ENCODE measurements at regions not wholly inside any gene's neighbourhood (a gene's known extent, or its start where the extent isn't known, plus 50 kb on each side); places are given as distances from the start of the nearest gene placed in this dataset.
"Not testable (repeated sequence)": the region's sequence is repeated elsewhere in the genome, so short reads cannot be mapped to it uniquely, and the experiment has no call there.

DNA sequence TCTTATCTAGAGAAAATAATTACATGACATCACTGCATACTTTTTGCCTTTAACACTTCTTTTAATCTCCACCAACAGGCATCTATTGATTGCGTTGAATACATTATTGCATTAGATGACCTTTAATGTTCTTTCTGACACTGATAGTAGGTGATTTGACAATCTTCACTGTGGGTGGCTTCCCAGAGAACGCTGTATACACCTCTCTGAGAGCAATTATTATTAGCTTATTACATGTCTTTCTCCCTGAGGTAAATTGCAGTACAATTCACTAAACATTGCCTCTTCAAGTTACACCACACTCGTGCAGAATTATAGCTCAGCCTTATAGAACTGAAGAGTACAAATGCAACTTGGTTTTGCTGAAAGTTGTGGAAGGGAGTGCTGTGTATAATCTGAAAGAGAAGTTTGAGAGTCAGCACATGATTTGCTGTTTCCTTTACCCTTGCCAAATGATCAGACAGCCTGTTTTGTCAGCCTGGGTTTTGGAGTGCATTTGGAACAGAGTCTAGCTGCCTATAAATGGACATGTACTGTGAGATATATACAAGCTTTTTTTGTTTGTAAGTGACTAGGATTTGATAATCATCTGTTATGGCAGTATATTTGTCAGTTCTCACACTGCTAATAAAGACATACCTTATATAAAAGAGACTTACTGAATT lies 369.2 kb downstream of the CCER1 start:
- no peak for DNase-seq

DNA sequence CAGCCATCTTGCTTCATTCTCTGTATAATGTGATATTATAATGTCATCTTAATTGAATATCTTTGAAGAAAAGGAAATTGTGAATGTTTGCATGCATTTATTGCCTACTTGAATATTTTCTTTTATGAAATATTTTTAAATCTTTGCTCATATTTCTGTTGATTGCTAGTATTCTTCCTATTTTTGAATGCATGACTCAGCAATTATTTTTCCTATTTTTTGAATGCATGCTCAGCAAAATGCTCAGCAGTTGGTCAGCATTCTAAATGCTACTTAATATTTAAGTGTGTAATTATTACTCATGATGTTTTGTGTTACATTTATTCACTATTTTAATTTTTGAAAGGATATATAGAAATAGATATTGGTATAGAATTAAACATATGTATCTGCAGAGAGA lies 378.3 kb downstream of the CCER1 start:
- no peak for DNase-seq

DNA sequence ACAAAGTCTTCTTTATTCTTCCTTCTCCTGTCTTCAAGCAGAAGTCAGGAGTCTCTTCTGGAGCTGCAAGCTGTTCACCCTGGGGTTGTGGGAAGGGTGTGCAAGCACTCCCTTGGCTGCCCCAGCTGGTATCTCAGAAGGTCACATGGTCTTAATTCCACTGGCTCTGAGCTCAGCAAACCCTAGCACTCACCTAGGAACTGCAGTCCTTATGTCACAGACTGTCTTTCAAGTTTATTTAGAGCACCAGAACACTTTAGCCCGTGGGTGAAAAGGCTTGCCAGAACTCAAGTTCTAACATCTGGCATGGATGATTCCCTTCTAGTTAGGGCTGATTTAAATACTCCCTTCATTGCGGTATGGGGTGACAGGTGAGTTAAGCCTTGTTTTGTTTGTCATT lies 379.0 kb downstream of the CCER1 start:
- no peak for DNase-seq

DNA sequence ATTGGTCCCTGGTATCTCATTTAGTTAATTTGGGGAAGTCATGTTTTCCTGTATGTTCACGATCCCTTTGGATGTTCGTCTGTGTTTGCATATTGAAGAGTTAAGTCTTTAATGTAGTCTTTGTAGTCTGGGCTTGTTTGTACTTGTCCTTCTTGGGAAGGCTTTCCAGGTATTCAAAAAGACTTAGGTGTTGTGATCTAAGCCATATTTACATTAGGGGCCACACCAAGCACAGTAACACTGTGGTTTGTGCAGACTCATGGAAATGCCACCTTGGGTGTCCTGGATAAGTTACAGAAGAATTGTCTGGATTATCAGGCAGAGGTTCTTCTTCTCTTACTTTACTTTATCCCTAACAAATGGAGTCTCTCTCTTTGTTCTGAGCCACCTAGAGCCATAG lies 380.3 kb downstream of the CCER1 start:
- DNase-seq = no peak

DNA sequence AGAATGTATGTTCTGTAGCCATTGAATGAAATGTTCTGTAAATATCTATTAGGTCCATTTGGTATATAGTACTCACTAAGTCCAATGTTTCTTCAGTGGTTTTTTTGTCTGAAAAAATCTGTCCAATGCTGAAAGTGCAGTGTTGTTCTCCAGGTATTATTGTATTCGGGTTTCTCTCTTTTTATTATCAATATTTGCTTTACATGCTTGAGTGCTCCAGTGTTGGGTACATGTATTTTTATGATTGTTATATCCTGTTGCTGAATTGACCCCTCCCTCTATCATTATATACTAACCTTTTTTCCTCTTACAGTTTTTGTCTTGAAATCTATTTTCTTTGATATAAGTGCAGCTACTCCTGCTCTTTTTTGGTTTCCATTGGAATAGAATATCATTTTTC lies 382.2 kb downstream of the CCER1 start:
- no peak for DNase-seq

DNA sequence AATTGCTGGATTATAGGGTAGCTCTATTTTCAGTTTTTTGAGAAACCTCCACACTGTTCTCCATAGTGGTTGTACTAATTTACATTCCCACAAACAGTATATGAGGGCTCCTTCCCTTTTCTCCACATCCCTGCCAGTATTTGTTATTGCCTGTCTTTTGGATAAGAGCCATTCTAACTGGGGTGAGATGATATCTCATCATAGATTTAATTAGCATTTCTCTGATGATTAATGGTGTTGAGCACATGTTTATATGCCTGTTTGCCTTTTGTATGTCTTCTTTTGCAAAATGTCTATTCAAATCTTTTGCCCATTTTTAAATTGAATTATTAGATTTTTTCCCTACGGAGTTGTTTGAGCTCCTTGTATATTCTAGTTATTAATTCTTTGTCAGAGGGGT lies 385.3 kb downstream of the CCER1 start:
- DNase-seq = no peak

DNA sequence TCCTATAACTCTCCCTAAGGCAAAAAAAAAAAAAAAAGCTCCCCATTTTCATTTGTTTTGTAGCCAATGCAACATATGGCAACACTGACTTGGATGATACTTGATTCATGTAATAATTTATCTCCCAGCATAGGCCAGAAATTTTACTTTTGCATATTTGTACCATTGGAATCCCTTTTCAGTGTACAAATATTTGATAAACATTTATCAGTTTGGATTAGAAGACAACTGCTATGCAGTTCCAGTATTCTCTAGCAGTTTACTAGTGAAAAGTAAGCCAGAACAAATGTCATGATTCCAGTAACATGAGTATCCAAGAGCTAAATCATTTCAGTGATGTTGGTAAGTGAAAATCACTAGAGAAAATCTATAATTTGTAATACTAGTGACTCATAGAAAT lies 392.3 kb downstream of the CCER1 start:
- DNase-seq = no peak

DNA sequence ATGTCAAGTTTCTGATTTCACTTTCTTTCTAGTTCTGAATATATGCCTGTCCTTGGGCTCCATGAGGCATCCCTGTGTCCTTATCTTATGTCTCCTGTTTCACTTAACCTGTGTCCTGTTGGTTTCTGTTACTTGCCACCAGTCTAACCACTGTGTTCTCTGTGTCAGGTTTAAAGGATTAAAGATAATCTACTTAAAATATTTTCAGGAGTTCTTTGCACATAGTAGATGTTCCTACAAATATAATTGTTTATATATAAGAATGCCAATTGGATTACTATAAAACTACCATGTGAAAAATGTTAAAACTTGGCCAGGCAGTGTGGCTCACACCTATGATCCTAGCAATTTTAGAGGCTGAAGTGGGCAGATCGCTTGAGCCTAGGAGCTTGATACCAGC lies 406.4 kb downstream of the CCER1 start:
- no peak for DNase-seq

DNA sequence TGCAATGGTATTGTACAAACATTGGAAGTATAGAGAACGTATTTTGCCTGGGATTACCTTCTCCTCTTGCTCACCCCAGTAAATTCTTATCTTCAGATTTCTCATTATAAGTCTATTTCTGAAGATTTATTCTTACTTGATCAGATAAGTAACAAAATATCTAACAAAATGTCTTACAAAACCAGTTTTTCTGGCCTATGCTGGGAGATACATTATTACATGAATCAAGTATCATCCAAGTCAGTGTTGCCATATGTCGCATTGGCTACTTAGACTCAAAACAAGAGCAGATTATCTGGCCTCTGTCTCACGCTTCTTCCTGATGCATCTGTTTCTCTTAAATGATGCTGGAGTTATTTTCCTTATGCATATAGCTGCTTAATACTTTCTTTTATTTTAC lies 408.5 kb downstream of the CCER1 start:
- no peak for DNase-seq

DNA sequence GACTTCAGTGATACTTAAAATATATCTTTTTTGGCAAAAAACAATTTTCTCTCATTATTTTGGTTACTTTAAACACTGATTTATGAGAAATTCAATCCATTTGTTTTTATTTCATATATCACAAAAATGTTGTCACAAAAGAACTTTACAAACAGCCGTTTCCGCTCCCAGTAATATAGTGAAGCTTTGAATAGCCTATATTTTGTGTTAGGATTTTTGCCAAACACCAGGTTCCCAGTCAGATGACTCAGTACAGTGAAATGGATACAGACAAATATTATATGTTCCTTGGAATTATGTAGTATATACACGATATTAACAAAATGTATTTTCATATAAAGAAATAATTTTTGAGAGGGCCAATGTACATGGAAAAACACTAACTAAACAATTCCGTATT lies 411.1 kb downstream of the CCER1 start:
- DNase-seq = no peak

DNA sequence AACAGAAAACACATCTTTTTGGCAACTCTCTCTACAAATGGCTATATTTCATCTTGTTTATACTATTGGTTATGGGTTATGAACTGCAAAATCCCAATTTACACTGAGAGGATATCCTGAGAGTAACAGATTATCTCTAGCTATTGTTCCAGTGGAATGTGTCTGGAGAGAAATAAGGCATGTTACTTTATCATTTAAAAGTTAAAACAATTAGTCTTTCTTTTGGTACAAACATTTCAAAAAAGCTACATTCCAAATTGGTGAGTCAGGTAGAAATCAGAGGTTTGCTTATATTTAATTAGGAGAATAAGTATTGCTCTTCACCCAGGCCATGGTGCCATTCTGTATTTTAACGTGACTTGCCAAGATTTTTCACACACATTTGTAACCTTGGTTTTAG lies 411.6 kb downstream of the CCER1 start:
- no peak for DNase-seq

DNA sequence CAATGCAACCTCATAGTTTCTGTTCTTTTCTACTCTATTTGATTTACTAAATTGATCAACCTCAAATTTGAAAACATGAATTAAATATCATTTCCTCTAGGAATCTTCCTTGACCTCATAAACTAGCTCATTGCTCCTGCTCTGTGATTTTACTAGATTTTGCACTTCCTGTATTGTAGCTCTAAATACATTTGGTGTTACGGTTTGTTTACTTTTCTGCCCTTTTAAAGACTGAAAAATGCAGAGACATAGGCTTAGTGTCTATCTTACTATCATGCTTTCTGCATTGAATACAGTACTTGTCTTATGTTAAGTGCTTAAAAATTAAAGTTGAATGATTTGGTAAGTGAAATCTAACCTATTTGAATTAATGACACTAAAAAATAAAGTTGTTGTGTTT lies 412.1 kb downstream of the CCER1 start:
- not testable (repeated sequence) for DNase-seq

DNA sequence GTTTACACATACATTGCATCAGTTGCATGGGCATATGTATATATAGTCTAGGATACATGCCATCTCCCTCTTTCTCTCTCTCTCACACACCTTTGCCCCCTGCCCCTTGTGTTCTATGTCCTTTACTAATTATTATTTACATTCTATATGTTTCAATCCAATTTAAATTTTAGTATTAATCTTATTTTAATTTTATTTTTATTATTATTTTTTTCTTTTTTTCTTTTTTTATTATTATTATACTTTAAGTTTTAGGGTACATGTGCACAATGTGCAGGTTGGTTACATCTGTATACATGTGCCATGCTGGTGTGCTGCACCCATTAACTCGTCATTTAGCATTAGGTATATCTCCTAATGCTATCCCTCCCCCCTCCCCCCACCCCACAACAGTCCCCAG lies 421.1 kb downstream of the CCER1 start:
- DNase-seq = not testable (repeated sequence)

DNA sequence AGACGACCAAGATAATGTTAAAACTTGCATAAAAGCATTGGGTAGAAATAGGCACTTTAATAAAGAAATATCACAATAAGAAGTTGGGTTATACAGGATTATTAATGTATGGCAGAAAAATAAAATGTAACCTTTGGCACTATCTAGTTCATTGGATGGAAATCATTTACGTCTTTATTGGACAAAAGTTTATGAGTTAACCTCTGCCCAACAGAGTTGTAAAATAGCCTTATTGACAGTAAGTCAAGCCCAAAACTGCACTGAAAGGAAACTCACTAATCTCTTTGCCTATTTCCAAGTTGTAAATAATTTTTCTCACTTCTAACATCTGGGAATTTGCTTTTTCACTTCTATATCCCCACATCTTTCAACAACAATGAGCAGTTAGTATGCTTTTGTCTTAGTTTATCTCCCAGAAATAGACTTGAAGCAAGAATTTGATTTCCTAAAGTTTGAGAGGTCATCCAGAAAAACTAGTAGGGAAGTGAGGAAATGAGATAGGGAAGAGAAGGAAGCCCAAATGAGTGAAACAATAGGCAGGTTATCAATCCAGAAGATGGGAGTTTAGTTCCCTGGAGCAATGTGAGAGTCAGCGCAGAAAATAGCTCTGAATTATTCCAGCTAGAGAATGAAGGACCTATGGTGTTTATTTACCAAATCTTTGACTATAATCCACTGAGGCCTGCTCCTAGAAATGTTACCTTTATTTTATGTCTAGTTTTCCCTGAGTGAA lies 434.8 kb downstream of the CCER1 start:
- DNase-seq = no peak

DNA sequence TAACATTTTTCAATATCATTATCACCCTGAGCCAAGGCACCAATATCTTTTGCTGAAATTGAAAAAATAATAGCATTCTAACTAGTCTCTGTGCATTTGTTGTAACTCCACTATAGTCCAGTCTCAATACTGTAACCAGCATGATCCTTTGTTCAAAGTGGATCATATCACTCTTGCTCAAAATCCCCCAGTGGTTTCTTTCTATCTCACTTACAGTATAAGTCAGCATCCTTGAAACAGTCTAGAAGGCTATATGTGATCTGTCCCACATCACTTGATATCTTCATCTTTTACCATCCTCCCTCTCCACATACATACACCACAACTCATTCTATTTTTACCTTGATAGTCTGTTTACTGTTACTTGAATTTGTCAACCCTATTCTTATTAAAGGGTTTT lies 435.7 kb downstream of the CCER1 start:
- no peak for DNase-seq

DNA sequence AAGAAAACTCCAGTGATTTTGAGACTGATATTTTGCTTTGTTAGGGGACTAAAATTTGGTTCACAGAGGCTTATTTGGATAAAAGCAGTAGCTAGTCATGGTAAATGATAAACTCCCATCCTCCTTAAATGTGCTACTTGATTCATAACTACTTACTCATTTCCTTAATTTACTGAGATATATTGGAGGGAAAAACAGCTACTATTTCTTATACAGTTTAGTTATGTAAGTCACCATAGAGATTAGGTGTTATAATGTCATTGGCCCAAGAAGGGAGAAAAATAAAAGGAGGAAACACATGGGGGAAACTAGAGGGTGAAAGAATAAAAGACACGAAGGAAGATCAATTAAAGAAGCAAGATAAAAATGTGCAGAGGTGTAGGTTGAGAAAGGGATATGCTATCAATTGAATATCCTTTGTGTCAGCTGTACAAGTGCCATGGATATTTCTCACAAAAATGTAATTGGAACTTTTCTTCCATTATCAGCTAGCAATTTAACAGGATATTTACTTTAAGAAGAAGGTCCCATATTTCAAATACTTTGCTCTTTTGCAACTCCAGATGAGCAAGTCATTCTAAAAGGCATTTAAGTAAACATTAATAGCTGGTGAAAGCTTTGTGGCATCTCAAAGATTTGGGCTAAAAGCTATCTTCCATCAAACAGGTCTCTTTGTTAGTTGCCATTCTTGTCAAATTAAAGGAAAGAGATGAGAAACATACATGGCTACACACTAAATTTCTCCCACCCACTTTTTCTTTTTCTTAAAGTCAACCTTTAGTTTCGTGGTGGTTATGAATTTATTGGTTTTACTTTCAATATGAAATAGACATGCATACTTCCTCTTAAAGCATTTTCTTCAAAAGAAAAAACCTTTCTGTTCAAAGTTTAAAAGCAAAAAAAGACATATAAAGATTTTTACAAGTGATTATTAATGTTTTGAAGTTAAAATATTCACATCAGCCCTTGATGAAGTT lies 439.5 kb downstream of the CCER1 start:
- no peak for DNase-seq

DNA sequence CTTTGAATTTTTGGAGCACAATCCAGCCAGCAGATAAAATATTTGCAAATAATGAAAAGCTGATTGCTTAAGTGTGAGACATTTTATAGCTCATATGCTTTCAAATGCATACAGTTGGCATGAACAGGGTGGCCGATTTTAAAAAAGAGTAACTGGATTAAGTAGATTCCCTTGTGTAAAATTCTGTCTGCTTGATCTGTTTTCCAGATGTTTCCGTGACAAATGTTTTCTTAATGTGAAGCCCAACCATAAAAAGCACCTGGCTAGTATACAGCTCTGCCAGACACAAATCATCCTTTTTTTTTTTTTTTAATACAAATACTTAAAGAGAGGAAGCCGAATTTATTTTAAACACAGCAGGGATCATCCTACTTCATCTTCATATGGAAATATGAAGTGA lies 440.7 kb downstream of the CCER1 start:
- no peak for DNase-seq

DNA sequence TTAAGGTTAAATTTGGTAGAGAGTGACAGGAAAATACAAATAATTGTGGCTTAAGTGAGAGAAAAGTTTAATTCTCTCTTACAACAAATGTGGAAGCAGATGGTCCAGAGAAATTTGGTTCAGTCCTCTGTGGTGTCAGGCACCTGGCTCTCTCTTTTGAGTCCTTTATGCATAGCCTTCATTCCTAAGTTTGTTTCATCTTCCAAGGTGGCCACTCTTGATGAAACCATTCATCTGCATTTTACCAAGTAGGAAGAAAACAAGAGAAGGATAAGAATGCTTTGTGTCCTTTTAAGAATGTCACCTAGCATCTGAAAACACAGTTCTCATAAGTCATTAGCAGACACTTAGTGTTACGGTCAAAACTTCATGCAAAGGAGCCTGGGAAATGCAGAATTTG lies 442.5 kb downstream of the CCER1 start:
- no peak for DNase-seq

DNA sequence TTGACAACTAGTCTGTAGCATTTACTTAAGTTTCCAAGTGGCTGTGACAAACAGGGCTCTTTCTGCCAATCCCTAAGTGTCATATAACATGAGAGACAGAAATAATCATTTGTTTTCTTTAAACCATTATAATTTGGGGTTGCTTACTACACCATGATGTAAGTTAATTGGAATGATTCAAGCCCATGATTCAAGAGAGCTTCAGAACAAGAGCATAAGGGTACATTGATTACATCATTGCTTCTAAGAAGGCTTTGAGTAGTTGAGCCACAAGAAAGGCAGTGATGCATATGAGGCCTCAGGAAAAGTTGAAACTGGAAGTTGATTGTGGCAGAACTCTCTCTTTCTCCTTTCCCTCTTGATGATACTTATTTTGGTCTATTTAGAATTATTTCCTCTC lies 444.0 kb downstream of the CCER1 start:
- no peak for DNase-seq

DNA sequence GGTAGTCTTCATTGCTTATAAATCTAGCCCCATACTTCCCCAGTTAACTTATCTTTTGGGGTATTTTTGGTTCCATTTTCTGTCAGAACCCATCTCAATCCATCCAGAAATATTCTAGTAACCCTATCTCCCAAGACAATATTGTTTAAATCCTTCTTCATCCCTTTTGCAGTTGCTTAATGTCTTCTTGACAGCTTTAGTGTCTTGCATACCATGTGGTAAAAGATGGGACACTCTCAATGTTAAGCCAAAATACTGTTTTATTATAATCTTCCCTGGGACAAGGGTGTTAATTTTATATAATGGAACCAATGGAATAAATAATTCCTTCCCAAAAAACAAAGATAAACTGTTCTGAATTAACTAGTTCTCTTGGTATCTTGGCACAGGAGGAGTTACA lies 450.2 kb downstream of the CCER1 start:
- no peak for DNase-seq

DNA sequence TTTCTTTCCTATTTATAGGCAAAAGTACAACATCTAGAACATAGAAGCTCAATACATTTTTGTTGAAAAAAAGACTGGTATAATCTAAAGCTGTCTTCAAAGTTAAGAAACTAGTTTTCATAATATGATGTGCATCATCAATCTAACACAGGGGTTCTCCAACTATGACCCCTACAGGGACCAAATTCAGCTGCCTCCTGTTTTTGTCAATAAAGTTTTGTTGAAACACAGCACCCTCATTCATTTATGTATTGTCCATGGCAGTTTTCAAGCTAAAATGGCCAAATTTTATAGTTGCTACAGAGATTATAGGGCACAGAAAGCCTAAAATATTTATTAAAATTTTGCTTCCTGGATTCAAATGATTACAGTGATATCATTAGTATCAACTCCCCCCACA lies 452.9 kb downstream of the CCER1 start:
- DNase-seq = no peak

DNA sequence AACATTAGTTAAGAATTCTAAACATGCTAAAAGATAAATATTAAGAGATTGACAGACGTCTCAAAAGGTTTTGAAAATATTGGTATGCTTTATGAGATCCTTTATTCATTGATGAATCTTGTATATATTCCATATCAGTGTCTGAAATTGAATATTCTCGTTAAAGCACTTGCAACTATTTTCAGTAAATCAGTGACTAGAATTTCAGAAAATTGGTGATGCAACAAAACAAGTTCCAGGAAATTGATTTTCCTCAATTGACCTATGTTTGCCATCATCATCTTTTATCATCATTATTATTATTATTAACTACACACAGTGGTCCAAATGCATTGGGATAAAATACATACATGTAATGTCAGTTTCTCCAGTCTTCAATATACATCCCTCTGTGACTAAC lies 453.6 kb downstream of the CCER1 start:
- DNase-seq = no peak

DNA sequence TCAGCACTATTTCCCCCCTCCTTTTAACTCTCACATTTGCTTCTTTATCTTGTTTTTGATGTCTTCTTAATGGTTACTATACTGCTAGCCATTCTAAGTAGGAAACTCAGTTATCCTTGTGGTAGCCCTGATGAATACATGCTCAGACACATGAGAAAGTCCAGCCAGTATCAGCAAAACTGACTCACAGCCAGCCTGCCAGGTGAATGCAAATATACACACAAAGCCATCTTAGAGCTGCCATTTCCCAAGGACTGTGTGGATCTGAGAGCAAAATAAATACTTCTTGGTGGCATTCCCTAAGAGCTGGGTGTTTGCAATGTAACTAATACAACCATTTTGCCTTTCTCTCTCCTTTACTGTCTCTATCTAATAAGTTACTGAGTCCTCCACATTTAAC lies 455.2 kb downstream of the CCER1 start:
- DNase-seq = no peak

Measured in activated naive CD4-positive, alpha-beta T cell (primary cell).